ENCODE measurements at regions not wholly inside any gene's neighbourhood (a gene's known extent, or its start where the extent isn't known, plus 50 kb on each side); places are given as distances from the start of the nearest gene placed in this dataset.

DNA sequence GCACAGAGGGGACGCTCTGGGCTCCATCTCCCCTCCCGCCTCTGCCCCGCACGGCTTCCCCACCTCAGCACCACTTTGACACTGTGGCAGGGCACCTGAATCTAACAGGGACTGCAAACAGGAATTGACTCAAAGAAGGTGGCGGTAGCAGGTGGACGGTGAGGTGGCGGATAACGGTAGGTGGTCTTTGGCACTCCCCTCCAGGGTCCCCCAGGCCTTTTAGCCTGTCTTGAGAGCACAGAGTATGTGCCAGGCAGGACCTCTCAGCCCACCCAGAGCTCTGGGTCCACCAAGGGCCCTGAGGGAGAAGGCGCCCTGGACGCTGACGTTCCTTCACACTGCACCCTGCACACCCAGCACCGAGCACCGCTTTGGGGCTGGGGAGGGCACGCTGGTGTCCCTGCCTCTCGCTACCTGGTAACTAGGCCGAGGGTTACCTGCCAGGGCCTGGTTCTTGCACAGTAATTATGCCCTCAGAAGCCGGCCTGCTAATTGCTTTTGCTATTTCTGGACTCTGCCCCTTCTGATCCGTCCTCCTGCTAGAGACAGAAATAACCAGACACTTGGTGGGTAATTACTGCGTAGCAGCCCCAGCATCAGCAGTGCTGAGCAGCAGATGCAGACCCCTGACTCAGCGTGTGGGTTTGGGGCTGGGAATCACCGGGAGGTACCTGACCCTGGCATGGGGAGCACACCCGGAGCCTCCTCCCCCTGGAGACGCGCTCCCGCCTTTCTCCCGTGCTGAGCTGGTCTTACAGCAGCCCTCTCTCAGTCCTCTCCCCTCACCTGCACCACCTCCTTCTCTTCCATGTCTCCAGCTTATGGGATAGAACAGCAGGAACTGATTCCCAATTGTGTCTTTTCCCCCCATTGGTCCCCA is 103.3 kb upstream of the B3GAT1 start:
- no peak for DNase-seq (ENCODE audit: low spot score)

DNA sequence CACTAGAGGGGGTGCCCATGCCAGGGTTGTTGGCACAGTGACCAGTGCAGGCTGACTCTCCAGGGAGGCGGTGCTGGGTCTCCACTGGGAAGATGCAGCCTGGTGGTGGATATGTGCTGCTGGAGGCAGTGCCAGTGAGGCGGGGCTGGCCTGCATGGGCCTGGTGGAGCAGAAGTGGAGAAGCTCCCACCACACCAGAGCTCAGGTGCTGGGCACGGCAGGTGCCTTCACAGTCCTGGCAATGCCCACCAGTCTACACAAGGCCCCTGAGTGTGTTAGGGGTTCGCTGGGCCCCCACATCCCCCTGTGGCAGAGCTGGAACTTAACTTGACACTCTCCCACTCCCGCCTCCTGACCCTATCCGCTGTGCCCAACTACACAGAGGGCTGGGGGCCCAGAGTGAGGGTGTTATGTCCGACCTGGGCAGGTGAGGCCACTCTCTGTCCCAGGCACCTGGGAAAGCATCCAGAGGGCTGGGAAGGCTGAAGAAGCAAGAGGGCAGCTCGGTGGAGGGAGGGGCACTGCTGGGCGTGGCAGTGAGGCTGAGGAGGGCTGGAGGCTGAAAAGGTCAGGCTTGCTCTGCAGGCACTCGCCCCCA is 102.4 kb upstream of the B3GAT1 start:
- no peak for DNase-seq (ENCODE audit: low spot score)

DNA sequence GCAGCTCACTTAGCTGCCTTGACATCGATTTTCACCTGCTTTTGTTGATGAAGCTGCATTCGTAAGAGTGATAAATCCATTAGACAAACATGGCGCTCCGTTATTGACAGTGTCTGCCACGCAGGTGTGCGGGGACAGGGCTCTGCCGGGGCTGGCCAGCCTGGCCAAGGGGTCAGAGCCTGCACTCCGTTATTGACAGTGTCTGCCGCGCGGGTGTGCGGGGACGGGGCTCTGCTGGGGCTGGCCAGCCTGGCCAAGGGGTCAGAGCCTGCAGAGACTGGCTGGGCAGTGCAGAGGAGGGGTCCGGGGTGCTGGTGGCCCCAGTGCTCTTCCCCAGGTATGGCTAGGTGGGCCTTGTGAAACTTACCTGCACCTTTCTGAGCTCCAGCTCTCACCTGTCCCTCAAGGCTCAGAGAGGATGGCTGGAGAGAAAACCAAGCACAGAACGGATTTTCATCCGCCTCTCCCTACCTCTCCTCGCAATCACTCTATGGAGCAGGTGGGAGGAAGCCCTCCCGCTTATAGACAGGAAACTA is 101.6 kb upstream of the B3GAT1 start:
- DNase-seq (ENCODE audit: low spot score), result no peak

DNA sequence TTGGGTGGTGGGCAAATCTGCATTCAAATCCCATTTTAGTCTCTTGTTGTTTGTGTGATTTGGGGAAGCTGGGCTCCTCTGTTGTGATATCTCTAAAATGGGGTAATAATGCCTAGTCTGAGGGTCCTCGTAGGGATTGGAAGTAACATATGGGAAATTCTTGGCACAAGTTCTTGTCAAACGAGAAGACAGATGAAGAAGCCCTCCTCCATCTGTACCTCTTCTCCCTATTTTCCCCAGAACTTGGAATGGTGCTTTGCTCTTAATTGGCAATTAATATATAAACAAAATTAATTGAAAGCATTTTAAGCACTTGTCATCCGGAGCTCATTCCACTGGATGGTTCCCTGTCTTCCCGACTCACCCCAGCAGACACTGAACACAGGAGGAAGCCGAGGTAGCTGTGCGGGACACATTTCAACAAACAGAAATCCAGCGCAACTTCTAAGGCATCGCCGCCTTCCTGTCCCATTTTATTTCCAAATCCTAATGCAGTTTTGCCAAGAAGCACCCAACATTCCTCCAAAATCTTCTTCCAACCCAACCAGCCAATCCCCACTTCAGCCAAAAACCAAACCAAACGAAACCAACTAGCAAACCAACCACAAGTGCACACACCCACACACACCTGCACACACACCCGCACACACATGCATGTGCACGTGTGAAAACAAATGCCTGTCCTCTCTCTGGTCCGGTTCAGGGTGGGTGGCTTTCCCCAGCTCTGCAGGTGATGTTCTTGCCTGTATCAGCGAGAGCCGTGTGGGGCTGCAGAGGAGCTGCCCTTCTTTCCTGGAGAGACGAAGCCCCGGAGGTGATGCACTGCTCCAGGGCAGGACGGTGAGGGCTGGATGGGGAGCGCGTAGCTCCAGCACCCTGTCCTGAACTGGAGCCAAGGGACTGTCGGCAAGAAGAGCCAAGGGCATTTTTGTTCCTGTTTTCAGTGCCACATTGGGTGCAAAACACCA is 100.8 kb upstream of the B3GAT1 start:
- DNase-seq (ENCODE audit: low spot score), result no peak

DNA sequence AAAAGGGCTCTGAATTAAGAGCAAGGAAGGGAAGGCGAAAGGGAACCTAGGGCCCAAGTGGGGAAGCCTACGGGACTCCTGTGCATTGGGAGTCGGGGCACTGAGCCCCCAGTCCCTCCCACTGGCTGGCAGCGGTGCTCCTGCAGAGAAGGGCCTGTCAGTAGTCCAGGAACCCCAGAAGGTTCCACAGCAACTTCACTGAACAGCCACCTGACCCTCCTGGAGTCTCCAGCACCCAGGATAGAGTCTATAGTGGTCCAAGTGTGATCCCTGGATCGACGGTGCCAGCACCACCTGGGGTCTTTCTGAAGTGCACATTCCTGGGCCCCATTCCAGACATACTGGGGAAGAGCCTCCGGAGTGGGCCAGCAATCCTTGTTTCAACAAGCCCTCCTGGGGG is 100.0 kb upstream of the B3GAT1 start:
- DNase-seq (ENCODE audit: low spot score), result no peak

DNA sequence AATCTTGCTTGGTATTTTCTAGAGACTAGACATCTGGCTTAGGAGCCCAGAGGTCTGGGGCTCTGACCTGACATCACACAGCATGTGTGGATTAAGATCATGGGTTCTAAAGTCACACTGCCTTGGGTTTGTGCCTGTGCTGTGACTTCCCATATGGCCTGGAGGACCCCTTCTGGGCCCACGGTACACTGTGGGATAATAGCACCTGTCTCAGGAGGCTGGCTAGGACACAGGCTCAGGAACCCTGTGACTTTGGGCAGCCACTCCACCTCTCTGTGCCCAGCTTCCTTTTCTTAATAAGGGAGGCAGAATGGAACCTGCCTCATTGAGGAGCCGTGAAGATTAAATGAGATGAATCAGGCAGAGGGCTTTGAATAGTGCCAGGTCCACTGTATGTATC is 99.2 kb upstream of the B3GAT1 start:
- no peak for DNase-seq (ENCODE audit: low spot score)

DNA sequence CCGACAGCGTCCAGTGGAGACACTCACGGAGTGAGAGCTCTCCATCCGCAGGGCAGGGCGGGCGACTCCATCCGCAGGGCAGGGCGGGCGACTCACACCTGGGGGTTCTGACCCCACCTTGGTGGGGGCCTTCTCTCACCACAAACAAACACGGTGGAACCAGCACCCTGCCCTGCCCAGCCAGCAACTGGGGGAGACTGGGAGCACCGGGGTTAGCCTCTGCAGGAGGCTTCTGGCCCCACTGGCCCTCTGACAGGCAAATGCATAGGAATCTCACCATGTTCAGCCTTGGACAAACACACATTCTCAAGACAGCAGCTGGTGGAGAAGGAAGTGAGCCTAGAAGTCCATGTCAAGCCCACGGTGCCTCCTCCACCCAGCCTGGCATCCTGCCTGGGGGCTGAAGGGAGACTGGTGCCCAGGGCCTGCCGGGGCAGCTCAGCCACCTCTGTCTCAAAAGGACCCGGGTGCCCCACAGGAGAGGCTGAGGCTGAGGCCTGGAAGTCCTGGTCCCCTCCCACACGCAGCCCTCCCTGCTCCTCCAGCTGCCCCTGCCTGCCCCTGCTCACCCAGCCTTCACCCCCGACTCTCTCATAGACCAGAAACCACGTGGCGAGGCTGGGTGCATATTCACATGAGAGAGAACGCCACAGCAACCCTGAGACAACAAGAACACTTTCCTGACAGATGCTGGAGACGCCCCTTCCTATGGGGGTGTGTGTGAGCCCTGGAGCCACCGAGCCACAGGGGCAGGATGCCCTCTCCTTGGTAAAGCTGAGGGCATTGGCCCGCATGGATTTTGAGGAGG is 98.4 kb upstream of the B3GAT1 start:
- DNase-seq (ENCODE audit: low spot score), result no peak

DNA sequence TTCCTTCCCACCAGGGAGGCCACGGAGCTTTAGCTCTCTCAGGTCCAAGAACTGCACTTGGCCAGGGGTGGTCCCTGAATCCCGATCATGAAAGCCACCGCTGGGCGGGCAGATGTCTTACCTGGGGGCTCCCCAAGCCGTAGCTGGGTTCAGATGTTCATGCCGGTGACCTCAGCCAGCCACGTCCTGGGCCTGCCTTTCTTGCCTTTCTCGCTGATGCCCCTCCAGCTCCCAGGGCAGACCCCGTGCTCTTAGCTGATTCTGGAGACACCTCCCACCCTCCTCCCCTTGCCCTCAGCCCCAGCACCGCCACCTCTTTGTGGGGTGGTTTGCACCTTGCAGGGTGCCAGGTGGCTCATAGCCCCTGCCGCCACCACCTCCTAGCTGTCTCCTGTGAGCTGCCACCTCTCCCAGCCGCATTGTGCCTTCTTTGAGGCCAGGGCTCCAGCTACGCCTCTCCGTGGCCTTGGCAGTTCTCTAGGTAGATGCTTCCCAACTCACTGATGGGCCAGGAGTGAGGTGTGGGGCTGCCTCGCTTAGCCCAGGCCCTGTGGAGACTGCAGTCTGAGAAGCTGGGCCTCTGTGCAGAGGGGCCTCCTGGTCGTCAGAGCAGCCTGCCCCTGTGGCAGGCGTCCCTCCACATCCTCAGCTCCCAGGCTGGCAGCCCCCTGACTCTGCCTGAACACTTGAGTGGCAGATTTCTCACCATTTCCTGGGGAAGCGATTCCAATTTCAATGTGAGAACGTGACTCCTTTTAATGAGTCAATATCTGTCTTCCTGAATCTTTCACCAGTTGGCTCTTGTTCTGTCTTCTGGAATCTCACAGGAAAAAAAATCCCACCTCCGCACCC is 97.6 kb upstream of the B3GAT1 start:
- no peak for DNase-seq (ENCODE audit: low spot score)

DNA sequence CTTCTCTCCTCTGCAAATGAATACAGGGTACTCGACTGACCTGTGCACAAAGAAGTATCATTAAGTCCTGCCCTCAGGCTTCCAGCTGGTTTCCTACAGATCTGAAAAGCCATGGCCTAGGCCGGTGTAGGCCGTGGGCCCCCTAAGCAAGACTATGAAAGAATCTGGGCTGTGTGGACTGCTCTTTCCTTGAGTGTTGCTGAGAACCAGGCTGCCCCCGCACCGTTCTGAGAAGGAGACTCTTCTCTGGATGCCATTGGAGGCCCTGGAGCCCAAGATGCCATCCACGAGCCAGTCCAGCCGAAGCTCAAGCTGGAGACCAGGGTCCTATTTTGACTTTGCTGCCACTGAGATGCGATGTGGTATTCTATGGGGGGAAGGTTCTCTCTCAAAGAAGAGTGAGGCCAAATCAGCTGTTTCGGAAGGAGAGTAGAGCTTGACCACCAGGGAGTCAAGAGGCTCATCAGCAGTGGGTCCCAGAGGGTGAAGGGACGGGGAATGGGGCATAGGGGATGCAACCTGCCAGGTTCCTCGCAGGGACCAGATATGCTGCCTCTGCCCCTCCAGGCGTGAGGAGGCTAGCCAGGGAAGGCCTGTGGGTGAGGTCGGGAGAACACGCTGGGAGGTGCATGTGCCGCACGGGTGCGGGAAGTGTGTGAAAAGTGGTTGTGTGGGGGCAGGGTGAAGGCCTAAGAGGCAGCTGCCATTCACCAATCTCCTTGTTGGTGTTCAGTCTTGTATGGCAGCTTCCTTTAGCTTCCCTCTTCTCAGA is 96.4 kb upstream of the B3GAT1 start:
- no peak for DNase-seq (ENCODE audit: low spot score)

DNA sequence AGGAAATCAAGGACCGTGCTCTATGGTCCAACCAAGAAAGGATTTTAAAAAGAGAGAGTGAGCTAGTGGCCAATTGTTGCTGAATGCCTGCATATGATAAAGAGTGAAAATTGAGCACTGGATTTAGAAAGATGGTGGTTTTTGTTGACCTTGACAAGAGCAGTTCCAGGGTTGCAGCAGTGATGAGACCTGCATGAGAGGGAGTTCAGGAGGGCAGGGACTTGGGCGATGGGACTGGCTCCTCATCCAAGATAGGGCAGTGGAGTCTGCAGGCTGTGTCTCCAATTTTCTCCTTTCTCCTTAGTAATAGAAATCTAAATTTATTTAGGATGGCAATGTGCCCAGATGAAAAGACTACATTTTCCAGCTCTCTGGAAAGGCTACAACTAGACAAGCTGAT is 94.0 kb upstream of the B3GAT1 start:
- DNase-seq (ENCODE audit: low spot score), result no peak

DNA sequence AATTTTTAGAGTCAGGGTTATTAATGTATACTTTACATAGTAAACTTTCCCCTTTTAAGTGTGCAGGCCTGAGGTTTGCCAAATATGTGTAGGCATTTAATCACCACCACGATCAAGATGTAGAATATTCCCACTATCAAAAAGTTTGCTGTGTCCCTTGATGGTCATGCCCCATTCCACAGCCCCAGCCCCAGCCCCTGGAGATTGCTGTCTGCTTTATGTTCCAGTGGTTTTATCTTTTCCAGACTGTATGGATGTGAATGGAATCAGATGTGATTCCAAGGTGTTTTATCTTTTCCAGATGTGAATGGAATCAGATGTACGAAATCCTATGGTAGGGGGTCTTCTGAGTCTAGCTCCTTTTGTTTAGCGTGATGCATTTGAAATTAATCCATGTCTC is 93.1 kb upstream of the B3GAT1 start:
- no peak for DNase-seq (ENCODE audit: low spot score)

DNA sequence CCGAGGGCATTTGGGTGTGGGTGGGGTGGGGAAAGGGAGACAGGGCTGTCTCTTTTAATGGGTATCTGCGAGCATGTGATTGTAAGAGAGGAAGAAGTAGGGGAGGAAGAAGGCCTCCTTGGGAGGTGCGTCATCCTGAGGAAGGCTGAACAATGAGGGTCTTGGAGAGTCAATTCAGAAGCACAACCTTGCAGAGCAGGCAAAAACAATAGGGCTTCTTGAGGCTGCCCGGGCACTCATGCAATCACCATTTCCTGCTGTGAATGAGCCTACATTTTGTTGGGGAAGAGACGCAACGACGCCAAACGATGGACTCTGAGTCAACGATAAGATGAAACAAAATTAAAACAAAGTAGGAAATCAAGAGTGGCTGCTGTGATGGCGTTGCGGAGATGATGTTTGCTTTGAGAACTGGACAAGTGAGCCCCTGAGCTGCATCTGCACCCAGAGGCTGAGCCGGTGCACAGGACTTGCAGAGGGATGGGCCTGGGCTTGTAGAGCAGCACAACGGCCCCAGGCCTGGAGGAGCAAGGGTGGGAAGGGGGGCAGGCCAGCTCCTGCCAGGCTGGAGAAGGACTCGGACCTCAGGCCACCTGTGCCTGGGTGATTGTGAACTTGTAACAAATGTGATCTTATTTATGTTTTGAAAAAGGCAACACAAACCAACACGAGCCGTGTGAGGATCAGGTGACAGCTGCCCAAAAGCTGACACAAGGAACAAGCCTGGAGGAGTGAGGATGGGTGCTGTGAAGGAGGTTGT is 92.3 kb upstream of the B3GAT1 start:
- DNase-seq (ENCODE audit: low spot score), result no peak

DNA sequence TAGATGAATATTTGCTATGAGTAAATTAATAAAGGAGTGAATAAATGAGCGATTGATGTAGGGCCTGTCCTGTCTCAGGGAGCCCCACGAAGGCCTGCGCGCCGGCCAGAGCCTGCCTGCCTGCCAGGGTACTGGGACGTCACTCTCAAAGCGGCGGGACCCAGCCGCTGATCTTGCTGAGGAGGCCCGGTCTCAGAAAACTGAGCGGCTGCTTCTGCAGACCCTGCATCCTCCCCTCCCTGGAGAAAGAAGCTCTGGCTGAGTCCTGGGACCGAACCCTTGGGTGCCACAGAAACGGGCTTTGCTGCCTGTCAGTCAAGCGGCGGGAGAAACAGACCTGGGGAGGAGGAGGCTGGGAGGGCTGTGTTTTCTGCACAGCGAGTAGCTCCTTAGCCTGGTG is 91.6 kb upstream of the B3GAT1 start:
- no peak for DNase-seq (ENCODE audit: low spot score)

DNA sequence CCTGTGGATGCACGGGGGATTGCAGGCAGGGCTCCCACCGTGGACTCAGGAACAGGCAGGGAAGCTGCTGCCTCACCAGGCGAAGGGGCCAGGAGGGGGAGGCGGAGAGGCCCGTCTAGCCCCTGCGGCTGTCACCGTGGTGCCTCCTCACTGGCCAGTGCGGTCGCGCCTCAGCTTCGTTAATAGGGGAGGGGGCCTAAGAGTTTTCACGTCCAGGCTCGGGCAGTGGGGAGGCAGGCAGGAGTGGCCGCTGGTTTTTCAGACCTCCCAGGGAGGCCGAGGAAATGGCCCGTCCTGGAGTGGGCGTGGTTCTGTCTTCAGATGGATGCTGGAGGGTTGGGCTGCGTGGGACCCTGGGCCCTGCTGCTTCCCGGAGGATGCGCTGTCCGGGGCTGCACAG is 91.1 kb upstream of the B3GAT1 start:
- DNase-seq (ENCODE audit: low spot score), result no peak

DNA sequence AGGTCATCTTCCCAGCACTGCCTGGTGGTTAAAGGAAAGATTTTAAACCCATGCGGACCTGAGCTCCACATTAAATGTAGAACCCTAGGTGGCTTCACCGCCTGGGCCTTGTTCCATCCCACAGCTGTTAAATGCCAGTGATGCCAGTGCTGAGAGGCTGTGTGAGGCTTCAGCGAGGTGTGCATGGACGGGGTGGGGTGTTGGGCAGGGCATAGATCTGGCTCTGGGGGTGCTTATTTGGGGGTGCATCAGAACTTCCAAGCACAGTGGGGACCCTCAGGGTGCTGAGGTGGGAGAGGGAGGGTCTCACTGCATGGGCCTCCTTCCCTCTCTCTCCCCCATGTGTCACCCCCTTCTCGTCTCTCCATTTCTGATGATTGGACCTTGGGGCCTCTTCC is 90.1 kb upstream of the B3GAT1 start:
- DNase-seq (ENCODE audit: low spot score), result no peak

DNA sequence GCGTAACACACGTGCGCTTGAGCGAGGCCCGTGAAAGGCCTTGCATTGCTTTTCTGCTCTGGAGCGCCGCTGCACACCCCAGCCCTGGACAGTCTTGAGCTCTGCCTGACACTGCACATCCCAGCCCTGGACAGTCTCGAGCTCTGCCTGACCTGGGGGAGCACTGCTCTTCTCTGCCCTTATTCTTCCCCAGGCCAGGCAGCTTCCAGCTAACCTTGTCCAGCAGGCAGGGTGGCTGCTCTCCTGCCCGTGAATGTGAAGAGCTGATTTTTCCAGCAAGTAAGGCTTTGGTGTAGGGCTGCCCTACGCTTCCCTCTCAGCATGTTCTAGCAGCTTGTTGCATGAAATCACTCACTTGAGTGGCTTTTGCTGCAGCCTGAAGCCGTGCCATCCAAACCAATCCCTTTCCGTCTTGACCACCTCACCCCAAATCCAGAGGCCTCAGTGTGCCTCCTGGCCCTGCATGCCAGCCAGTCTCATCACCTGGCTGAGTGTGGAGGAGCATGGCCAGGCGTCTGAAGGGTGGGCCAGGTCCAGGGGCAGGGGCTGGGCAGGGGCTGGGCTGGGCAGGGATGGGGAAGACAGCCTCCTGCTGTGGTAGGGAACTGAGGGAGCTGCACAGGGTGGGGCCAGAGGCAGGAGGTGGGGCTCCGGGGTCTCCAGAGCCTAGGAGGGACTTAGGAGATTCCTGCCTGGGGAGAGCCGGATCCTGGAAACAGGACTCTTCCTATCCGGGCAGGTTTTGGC is 89.5 kb upstream of the B3GAT1 start:
- no peak for DNase-seq (ENCODE audit: low spot score)

DNA sequence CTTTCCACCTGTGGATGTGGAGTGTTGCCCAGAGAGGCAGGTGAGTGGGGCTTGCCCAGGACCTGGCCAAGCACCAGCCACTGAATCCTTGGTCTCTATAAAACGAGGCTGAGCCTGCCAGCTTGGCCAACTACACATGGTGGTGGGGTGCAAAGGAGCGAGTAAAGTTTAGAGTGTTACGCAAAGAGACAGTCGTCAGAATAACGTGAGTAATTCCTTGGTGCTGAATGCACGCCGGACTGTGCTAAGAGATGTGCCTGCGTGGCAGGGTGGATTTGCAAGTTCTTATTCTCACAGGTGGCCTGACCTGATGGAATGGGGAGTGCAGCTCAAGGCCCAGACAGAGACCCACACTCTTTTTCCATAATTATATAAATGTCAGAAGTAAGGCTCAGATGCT is 88.6 kb upstream of the B3GAT1 start:
- no peak for DNase-seq (ENCODE audit: low spot score)

DNA sequence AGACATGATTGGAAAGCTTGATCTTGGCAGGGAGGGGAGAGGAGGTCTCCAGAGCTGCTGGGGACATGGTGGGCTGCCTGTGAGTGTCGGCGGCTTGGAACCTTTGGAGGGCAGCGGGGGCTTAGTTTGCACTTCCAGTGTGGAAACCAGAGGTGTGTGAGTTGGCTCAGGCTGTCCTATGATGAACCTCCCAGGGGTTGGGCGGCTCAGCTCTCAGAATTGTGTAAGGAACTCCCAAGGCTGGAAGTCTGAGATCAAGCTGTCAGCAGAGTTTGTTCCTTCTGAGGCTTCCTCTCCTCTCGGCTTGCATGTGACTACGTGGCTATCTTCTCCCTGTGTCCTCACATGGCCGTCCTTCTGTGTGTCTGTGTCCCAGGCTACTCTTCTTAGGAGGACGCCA is 87.9 kb upstream of the B3GAT1 start:
- no peak for DNase-seq (ENCODE audit: low spot score)

Measured in RKO (cell line).